T-helper 1 cell treated with Interleukin-12 subunit alpha and Interleukin-12 subunit beta and Interleukin-4 antibody, amounts not matched to agents 30 ng/mL and 1 ng/mL, for 36 hours (primary cell): ENCODE measurements at regions not wholly inside any gene's neighbourhood (a gene's known extent, or its start where the extent isn't known, plus 50 kb on each side); places are given as distances from the start of the nearest gene placed in this dataset.
"Not testable (repeated sequence)": the region's sequence is repeated elsewhere in the genome, so short reads cannot be mapped to it uniquely, and the experiment has no call there.

Experiments used
- intact Hi-C: fragments of 100-400 bp; cut with micrococcal nuclease; formaldehyde crosslinking; loops from one replicate; pipeline ENCODE4 v1.15.1; 2024

- intact Hi-C loops, result no loop called here
Measured at GRCh38 chr4:128688846-128689437, 120.6 kb upstream of the JADE1 start.

GRCh38 chr4:128688033-128688721, 121.3 kb upstream of the JADE1 start:
- intact Hi-C loops, result no loop called here

DNA sequence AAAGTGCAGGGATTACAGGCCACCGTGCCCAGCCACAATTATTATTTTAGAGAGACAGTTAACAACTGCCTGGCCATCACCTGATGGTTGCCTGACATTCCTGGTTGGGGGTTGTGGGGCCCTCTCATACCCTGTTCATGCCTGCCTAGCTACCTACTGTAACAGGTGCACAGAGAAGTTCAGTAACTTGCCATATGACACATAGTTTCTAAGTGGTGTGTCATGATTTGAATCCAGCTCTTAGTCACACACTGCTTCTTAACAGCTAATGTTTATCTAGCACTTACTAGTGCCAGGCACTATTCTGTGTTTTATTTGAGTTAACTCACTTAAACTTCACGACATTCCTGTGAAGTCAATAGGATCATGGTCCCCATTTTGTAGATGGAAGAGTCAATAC, 122.7 kb upstream of the JADE1 start:
- intact Hi-C loops, result no loop called here

DNA sequence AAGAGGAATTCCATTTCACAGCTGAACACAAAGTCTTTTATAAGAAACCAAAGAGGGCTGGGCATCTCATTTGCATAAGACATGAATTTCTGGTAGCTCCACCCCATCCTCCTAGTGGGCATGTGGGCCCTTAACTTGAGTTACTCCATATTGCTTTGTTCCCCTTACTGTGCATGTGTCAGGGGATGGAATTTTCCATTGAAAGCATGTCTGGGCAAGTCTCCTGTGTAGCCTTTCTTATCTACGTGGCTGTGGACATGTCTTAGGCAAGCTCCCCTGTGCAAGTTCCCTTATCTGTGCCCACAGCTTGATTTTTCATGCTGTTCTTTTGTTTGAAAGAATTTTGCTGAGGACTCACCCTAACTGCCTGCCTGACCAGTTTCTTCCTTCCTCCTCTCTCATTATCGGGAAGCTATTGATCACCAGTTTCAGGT, 123.5 kb upstream of the JADE1 start:
- intact Hi-C loops, result no loop called here

DNA sequence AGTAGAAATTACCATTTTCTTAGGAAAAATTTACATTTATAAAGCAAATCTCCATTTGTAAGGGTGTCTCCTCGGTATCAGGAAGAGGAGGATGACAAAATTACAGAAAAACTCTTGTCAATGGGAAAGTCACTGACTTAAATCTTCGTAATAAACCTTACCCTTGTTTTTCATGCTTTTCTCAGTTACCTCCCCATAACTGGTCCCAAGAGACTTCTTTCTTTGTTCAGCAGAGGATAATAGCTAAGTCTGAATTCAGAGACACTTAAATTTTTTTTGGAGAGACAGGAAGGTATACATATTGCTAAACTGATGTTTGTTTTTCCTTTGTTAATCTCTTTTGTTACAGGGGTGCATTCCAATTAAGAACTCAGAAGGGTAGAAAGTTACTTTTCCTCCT, 125.5 kb upstream of the JADE1 start:
- intact Hi-C loops, result no loop called here

GRCh38 chr4:128682942-128683666, 126.4 kb upstream of the JADE1 start:
- intact Hi-C loops, result no loop called here

GRCh38 chr4:128676095-128676494, 133.4 kb upstream of the JADE1 start:
- intact Hi-C loops, result no loop called here

DNA sequence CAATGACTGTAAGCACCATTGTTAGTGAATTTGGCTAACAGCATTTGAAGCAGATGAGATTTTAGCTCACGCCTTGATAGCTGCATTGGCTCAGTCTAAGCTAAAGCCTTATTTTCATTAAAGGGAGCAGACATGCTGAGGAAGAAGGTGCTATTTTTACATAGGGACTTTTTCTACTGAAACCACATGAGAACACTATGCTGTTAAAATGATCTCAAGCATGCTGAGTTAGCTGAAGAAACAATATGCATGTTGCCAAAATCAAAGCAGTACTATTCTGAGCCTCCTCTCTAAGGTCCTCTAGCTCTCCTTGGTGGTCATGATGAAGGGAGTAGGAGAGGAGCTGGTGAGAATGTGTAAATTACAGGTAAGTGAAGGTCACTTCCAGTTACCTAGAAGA, 134.4 kb upstream of the JADE1 start:
- intact Hi-C loops, result no loop called here

DNA sequence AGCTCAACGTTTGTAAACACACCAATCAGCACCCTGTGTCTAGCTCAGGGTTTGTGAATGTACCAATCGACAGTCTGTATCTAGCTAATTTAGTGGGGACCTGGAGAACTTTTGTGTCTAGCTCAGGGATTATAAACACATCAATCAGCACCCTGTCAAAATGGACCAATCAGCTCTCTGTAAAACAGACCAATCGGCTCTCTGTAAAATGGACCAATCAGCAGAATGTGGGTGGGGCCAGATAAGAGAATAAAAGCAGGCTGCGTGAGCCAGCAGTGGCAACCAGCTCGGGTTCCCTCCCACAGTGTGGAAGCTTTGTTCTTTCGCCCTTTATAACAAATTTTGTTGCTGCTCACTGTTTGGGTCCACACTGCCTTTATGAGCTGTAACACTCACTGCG, 136.3 kb upstream of the JADE1 start:
- intact Hi-C loops, result not testable (repeated sequence)

DNA sequence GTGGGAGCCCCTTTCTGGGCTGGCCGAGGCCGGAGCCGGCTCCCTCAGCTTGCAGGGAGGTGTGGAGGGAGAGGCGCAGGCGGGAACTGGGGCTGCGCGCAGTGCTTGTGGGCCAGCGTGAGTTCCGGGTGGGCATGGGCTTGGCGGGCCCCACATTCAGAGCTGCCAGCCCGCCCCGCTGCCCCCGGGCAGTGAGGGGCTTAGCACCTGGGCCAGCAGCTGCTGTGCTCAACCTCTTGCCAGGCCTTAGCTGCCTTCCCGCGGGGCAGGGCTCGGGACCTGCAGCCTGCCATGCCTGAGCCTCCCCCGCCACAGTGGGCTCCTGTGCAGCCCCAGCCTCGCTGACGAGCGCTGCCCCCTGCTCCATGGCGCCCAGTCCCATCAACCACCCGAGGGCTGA, 136.9 kb upstream of the JADE1 start:
- intact Hi-C loops, result not testable (repeated sequence)

- intact Hi-C loops, result no loop called here
Measured at GRCh38 chr4:128670513-128670912, 139.0 kb upstream of the JADE1 start.

GRCh38 chr4:128668566-128668965, 140.9 kb upstream of the JADE1 start:
- intact Hi-C loops, result no loop called here

GRCh38 chr4:128665514-128665913, 144.0 kb upstream of the JADE1 start:
- intact Hi-C loops, result no loop called here

DNA sequence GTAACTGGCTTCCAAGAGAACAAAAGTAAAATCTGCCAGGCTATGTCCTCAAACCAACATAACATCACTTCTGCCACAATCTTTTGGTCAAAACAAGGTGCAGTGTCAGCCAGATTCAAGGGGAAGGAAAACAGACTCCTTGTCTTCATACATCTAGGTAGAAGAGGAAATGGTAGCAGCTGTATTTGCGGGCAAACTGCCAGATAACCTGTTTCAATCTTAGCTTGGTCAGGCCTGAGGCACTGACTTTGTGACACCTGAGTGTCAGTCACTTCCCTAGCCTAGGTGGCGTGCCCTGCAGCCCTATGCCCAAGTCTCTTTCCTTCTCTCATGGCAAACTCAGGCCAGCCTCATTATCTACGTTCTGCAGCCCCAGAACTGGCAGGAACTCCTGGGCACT, 146.2 kb upstream of the JADE1 start:
- intact Hi-C loops, result no loop called here

DNA sequence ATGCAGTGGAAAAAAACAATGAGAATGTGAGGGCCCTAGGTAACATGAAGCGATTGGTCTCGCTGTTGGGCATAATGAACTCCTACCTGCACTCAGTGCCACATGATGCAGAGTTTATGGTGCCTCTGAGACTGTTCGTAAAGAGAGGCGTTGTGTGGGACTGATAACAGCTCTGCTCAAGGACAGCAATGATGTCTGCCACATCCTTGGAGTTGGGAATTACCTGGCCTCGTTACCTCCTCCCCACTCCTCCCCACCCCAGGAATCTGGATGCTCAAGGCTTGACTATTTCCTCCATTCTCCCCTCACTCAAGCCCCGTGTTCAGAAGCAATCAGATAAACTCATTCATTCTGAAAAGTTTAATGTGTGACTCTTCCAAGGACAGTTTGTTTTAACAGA, 148.0 kb upstream of the JADE1 start:
- intact Hi-C loops, result no loop called here

GRCh38 chr4:128660361-128661215, 148.9 kb upstream of the JADE1 start:
- intact Hi-C loops, result no loop called here

- intact Hi-C loops, result no loop called here
Measured at GRCh38 chr4:128658214-128658631, 151.3 kb upstream of the JADE1 start.

- intact Hi-C loops, result no loop called here
Measured at GRCh38 chr4:128657638-128658037, 151.9 kb upstream of the JADE1 start.

DNA sequence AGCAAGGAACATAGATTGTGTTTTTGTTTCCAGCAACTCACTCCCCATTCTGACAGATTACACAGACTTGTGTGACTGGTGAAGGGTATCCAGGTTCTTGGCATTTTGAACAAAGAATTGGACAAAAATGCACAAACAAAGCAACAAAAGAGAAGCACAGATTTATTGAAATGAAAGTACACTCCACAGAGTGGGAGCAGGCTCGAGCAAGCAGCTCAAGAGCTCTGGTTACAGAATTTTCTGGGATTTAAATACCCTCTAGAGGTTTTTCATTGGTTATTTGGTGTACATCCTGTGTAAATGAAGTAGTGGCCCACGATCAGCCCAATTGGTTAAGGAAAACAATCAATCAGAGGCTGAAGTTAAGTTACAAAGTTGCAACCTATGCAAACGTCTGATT, 155.0 kb upstream of the JADE1 start:
- intact Hi-C loops, result no loop called here

- intact Hi-C loops, result no loop called here
Measured at GRCh38 chr4:128653527-128654444, 155.7 kb upstream of the JADE1 start.
